NB4 (cell line): ENCODE measurements at regions not wholly inside any gene's neighbourhood (a gene's known extent, or its start where the extent isn't known, plus 50 kb on each side); places are given as distances from the start of the nearest gene placed in this dataset.

Source experiments
- MYC ChIP-seq: IDR thresholded peaks from 2 replicates; pipeline ENCODE4 v1.6.1; 2011; ENCODE audit warnings: low read depth, low read length
- POLR2A ChIP-seq: IDR thresholded peaks from 2 replicates; pipeline ENCODE4 v1.6.1; 2011; ENCODE audit warnings: mild to moderate bottlenecking; ENCODE audit not compliant: insufficient read length; ENCODE audit errors: extremely low read depth
- TF ChIP-seq, protein P1 (sequence below): IDR thresholded peaks from one replicate; pipeline ENCODE4 v1.5.1; 2012; ENCODE audit warnings: low read depth, low read length
- TF ChIP-seq, protein P2 (sequence below): IDR thresholded peaks from 2 replicates; pipeline ENCODE4 v1.6.1; 2011; ENCODE audit warnings: low read depth, low read length

DNA sequence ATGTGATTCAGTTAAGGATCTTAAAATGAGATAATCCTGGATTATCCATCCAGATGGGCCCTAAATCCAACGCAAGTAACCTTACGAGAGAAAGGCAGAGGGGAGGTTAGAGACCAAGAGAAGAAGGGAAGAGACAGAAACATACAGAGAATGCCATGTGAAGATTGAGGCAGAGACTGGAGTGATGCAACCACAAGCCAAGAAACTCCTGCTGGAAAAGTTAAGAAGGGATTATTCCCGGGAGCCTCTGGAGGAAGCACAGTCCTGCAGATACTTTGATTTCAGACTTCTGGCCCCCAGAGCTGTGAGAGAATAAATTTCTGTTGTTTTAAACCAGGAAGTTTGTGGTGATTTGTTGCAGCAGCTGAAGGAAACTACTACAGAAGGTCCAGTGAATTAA, 992.7 kb downstream of the BCL11A start:
- TF ChIP-seq, protein P1, sequence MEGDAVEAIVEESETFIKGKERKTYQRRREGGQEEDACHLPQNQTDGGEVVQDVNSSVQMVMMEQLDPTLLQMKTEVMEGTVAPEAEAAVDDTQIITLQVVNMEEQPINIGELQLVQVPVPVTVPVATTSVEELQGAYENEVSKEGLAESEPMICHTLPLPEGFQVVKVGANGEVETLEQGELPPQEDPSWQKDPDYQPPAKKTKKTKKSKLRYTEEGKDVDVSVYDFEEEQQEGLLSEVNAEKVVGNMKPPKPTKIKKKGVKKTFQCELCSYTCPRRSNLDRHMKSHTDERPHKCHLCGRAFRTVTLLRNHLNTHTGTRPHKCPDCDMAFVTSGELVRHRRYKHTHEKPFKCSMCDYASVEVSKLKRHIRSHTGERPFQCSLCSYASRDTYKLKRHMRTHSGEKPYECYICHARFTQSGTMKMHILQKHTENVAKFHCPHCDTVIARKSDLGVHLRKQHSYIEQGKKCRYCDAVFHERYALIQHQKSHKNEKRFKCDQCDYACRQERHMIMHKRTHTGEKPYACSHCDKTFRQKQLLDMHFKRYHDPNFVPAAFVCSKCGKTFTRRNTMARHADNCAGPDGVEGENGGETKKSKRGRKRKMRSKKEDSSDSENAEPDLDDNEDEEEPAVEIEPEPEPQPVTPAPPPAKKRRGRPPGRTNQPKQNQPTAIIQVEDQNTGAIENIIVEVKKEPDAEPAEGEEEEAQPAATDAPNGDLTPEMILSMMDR, result no peak
- no peak for TF ChIP-seq MYC
- no peak for TF ChIP-seq POLR2A
- TF ChIP-seq, protein P2, sequence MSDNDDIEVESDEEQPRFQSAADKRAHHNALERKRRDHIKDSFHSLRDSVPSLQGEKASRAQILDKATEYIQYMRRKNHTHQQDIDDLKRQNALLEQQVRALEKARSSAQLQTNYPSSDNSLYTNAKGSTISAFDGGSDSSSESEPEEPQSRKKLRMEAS, result no peak
